ENCODE measurements at regions not wholly inside any gene's neighbourhood (a gene's known extent, or its start where the extent isn't known, plus 50 kb on each side); places are given as distances from the start of the nearest gene placed in this dataset.
A peak's percentile ranks its signal among the peaks of the same experiment; 100 is the strongest.

GRCh38 chr1:181142096-181142958, 53.8 kb downstream of the IER5 start:
- intact Hi-C loops (cut with micrococcal nuclease): loop anchor here (1.0 kb wide), 2 partner anchors 58 to 104 kb away; no protein-coding TSS in a partner anchor
- Mint-ChIP-seq H3K27me3 (peaks cover 5% of the 10 kb centered on the region), H3K4me3 (peak overlapping the region; percentile 45), H3K9me3 (no peaks in the 10 kb centered on the region), H3K36me3 (ENCODE audit: low read depth) (no peaks in the 10 kb centered on the region), H3K4me1 (ENCODE audit: low read depth) (peaks cover 53% of the 10 kb centered on the region), H3K27ac (peak overlapping the region; percentile 78)

- no peak overlapping the region for H3K4me3 Mint-ChIP-seq
- no peaks in the 10 kb centered on the region for H3K36me3 Mint-ChIP-seq (ENCODE audit: low read depth)
- intact Hi-C loops (cut with micrococcal nuclease): no loop called here
- peaks cover 45% of the 10 kb centered on the region for H3K4me1 Mint-ChIP-seq (ENCODE audit: low read depth)
- peak overlapping the region; percentile 37 for H3K27ac Mint-ChIP-seq
- no peaks in the 10 kb centered on the region for H3K9me3 Mint-ChIP-seq
- peaks cover 8% of the 10 kb centered on the region for H3K27me3 Mint-ChIP-seq
Observed at GRCh38 chr1:181143102-181143859, 54.8 kb downstream of the IER5 start.

- peaks cover 8% of the 10 kb centered on the region for H3K27me3 Mint-ChIP-seq
- intact Hi-C loops (cut with micrococcal nuclease): no loop called here
- no peaks in the 10 kb centered on the region for H3K36me3 Mint-ChIP-seq (ENCODE audit: low read depth)
- peak overlapping the region; percentile 37 for H3K27ac Mint-ChIP-seq
- peaks cover 38% of the 10 kb centered on the region for H3K4me1 Mint-ChIP-seq (ENCODE audit: low read depth)
- no peak overlapping the region for H3K4me3 Mint-ChIP-seq
- H3K9me3 Mint-ChIP-seq: no peaks in the 10 kb centered on the region
Observed at GRCh38 chr1:181144238-181144637, 55.7 kb downstream of the IER5 start.

- intact Hi-C loops (cut with micrococcal nuclease): no loop called here
- Mint-ChIP-seq H3K4me3 (no peak overlapping the region), H3K27ac (no peak overlapping the region), H3K9me3 (no peaks in the 10 kb centered on the region), H3K36me3 (ENCODE audit: low read depth) (no peaks in the 10 kb centered on the region), H3K27me3 (peaks cover 8% of the 10 kb centered on the region), H3K4me1 (ENCODE audit: low read depth) (peaks cover 33% of the 10 kb centered on the region)
Observed at GRCh38 chr1:181148636-181149035, 60.1 kb downstream of the IER5 start.

GRCh38 chr1:181149326-181150125, 61.0 kb downstream of the IER5 start:
- no peaks in the 10 kb centered on the region for H3K9me3 Mint-ChIP-seq
- no peaks in the 10 kb centered on the region for H3K36me3 Mint-ChIP-seq (ENCODE audit: low read depth)
- peaks cover 33% of the 10 kb centered on the region for H3K4me1 Mint-ChIP-seq (ENCODE audit: low read depth)
- H3K27ac Mint-ChIP-seq: no peak overlapping the region
- no peak overlapping the region for H3K4me3 Mint-ChIP-seq
- intact Hi-C loops (cut with micrococcal nuclease): no loop called here
- H3K27me3 Mint-ChIP-seq: peaks cover 3% of the 10 kb centered on the region

- Mint-ChIP-seq H3K9me3 (no peaks in the 10 kb centered on the region), H3K36me3 (ENCODE audit: low read depth) (no peaks in the 10 kb centered on the region), H3K4me3 (no peak overlapping the region), H3K27ac (no peak overlapping the region), H3K27me3 (peaks cover 3% of the 10 kb centered on the region), H3K4me1 (ENCODE audit: low read depth) (peaks cover 33% of the 10 kb centered on the region)
- intact Hi-C loops (cut with micrococcal nuclease): no loop called here
Observed at GRCh38 chr1:181150273-181150672, 61.8 kb downstream of the IER5 start.

GRCh38 chr1:181150842-181151241, 62.3 kb downstream of the IER5 start:
- intact Hi-C loops (cut with micrococcal nuclease): no loop called here
- Mint-ChIP-seq H3K4me3 (no peak overlapping the region), H3K27me3 (peaks cover 3% of the 10 kb centered on the region), H3K9me3 (no peaks in the 10 kb centered on the region), H3K27ac (no peak overlapping the region), H3K4me1 (ENCODE audit: low read depth) (peaks cover 33% of the 10 kb centered on the region), H3K36me3 (ENCODE audit: low read depth) (no peaks in the 10 kb centered on the region)

GRCh38 chr1:181151378-181152326, 63.2 kb downstream of the IER5 start:
- Mint-ChIP-seq H3K4me1 (ENCODE audit: low read depth) (peaks cover 33% of the 10 kb centered on the region), H3K27ac (no peak overlapping the region), H3K4me3 (no peak overlapping the region), H3K9me3 (no peaks in the 10 kb centered on the region), H3K27me3 (peaks cover 6% of the 10 kb centered on the region), H3K36me3 (ENCODE audit: low read depth) (no peaks in the 10 kb centered on the region)
- intact Hi-C loops (cut with micrococcal nuclease): no loop called here

GRCh38 chr1:181152892-181153633, 64.6 kb downstream of the IER5 start:
- H3K9me3 Mint-ChIP-seq: no peaks in the 10 kb centered on the region
- H3K4me3 Mint-ChIP-seq: peak overlapping the region; percentile 53
- H3K36me3 Mint-ChIP-seq (ENCODE audit: low read depth): no peaks in the 10 kb centered on the region
- H3K27me3 Mint-ChIP-seq: peaks cover 3% of the 10 kb centered on the region
- H3K4me1 Mint-ChIP-seq (ENCODE audit: low read depth): peaks cover 41% of the 10 kb centered on the region
- peak overlapping the region; percentile 81 for H3K27ac Mint-ChIP-seq
- intact Hi-C loops (cut with micrococcal nuclease): no loop called here

- H3K4me1 Mint-ChIP-seq (ENCODE audit: low read depth): peaks cover 44% of the 10 kb centered on the region
- no peak overlapping the region for H3K4me3 Mint-ChIP-seq
- intact Hi-C loops (cut with micrococcal nuclease): no loop called here
- peaks cover 3% of the 10 kb centered on the region for H3K27me3 Mint-ChIP-seq
- peak overlapping the region; percentile 81 for H3K27ac Mint-ChIP-seq
- H3K36me3 Mint-ChIP-seq (ENCODE audit: low read depth): no peaks in the 10 kb centered on the region
- H3K9me3 Mint-ChIP-seq: no peaks in the 10 kb centered on the region
Observed at GRCh38 chr1:181153634-181153961, 65.1 kb downstream of the IER5 start.

GRCh38 chr1:181155339-181155738, 66.8 kb downstream of the IER5 start:
- Mint-ChIP-seq H3K36me3 (ENCODE audit: low read depth) (no peaks in the 10 kb centered on the region), H3K27ac (no peak overlapping the region), H3K4me3 (no peak overlapping the region), H3K27me3 (peaks cover 3% of the 10 kb centered on the region), H3K9me3 (no peaks in the 10 kb centered on the region), H3K4me1 (ENCODE audit: low read depth) (peaks cover 46% of the 10 kb centered on the region)
- intact Hi-C loops (cut with micrococcal nuclease): no loop called here

GRCh38 chr1:181159451-181160140, 71.1 kb downstream of the IER5 start:
- Mint-ChIP-seq H3K9me3 (peaks cover 14% of the 10 kb centered on the region), H3K27ac (no peak overlapping the region), H3K4me3 (no peak overlapping the region), H3K36me3 (ENCODE audit: low read depth) (no peaks in the 10 kb centered on the region), H3K27me3 (peaks cover 7% of the 10 kb centered on the region), H3K4me1 (ENCODE audit: low read depth) (peaks cover 33% of the 10 kb centered on the region)
- intact Hi-C loops (cut with micrococcal nuclease): no loop called here
